GM12892 (cell line): ENCODE measurements at regions not wholly inside any gene's neighbourhood (a gene's known extent, or its start where the extent isn't known, plus 50 kb on each side); places are given as distances from the start of the nearest gene placed in this dataset.
"Not testable (repeated sequence)": the region's sequence is repeated elsewhere in the genome, so short reads cannot be mapped to it uniquely, and the experiment has no call there.

Experiments used
- DNase-seq: peaks from one replicate; pipeline ENCODE4 v3.0.0; 2011; ENCODE audit not compliant: insufficient read length
- FAIRE-seq: peaks from 2 replicates; lab custom pipeline; 2011; peaks lifted over from hg19 to GRCh38; lab: Jason Lieb, UNC
- POLR2A ChIP-seq: IDR thresholded peaks from 2 replicates; pipeline ENCODE4 v1.6.1; 2011; ENCODE audit warnings: low read depth, low read length, control low read depth
- POLR2AphosphoS5 ChIP-seq: IDR thresholded peaks from 2 replicates; pipeline ENCODE4 v1.6.1; 2011; ENCODE audit warnings: low read depth, low read length, control low read depth
- TAF1 ChIP-seq: IDR thresholded peaks from 2 replicates; pipeline ENCODE4 v1.6.1; 2011; ENCODE audit warnings: low read depth, mild to moderate bottlenecking, control low read depth, low read length, borderline replicate concordance

GRCh38 chr2:89845532-89845931 is 1154.1 kb downstream of the RPIA start:
- no peak for DNase-seq
- FAIRE-seq: no peak
- TF ChIP-seq POLR2A (no peak), TAF1 (no peak), POLR2AphosphoS5 (no peak)

DNA sequence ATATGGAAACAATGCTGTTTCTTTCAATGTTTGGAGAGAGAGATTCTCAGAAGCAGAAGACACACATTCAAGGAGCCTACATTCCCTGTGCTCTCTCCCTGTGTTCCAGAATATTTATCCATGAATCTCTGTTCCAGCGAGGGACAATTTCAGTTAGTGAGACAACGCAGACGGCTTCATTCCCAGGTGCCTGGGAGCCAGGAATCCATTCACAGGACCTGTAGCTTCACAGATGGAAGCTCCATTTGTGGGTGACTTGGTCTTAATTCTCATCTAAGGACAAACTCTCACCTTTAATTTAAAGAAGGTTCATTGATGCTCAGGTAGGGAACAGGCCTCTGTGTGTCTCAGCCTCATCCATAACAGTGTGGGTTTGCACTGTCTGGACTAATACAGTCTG is 1156.6 kb downstream of the RPIA start:
- no peak for DNase-seq
- TF ChIP-seq POLR2AphosphoS5 (no peak), TAF1 (no peak), POLR2A (no peak)
- no peak for FAIRE-seq

DNA sequence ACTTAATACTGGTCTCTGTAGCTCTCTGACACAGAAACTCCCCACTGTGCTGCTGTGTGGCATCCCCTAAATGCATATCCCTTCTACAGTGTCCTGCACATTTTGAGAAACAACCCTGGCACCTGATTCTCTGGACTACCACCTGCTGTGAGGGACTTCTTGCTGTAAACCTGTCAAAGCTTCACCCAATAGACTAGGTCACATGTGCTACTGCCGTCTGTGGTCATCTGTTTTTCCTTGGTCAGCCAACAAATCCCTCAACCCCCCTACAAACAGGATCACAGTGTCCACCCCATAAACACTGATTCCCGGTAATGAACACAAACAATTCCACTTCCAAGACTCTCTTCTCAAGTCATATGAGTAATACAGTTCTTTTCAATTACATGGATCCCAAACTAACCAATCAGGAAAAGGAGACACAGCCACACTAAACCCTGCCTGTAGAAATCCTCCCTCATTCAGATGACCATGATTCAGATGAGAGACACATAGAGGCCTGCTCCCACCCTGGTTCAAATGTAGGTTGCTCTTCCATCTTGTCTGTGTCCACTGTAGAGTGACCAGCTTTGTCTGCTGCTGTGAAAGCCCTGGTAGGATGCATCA is 1157.4 kb downstream of the RPIA start:
- DNase-seq (no peak), FAIRE-seq (no peak)
- no peak for TF ChIP-seq POLR2A
- TF ChIP-seq POLR2AphosphoS5: no peak
- no peak for TF ChIP-seq TAF1

DNA sequence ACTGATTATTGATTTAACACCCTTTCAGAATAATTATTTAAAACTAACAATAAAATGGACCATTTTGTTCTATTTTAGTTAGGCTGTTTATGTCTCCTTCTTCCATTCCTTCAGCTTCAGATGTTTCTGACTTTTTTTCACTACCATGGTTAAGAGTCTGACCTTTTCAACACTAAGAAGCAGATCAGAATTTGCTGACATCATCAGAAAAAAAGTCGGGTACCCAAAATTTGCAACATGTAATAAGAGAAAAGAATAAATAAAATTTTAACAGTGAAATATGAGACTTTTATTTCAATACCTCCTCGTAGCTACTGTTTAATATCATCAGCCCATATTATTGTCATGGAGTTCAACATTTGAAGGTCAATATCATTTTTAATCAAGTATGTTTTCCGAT is 1158.3 kb downstream of the RPIA start:
- no peak for TF ChIP-seq POLR2A
- no peak for TF ChIP-seq POLR2AphosphoS5
- TF ChIP-seq TAF1: no peak
- DNase-seq (no peak), FAIRE-seq (no peak)

GRCh38 chr2:89850481-89850880 is 1159.0 kb downstream of the RPIA start:
- TF ChIP-seq POLR2AphosphoS5: no peak
- no peak for TF ChIP-seq TAF1
- no peak for TF ChIP-seq POLR2A
- no peak for DNase-seq
- no peak for FAIRE-seq

GRCh38 chr2:89850881-89851582 is 1159.6 kb downstream of the RPIA start:
- DNase-seq: no peak
- TF ChIP-seq POLR2A (no peak), TAF1 (no peak), POLR2AphosphoS5 (no peak)
- no peak for FAIRE-seq

- no peak for TF ChIP-seq POLR2AphosphoS5
- no peak for TF ChIP-seq POLR2A
- TF ChIP-seq TAF1: no peak
- FAIRE-seq: no peak
- DNase-seq: no peak
These were observed 1160.1 kb downstream of the RPIA start for GRCh38 chr2:89851583-89851905.

DNA sequence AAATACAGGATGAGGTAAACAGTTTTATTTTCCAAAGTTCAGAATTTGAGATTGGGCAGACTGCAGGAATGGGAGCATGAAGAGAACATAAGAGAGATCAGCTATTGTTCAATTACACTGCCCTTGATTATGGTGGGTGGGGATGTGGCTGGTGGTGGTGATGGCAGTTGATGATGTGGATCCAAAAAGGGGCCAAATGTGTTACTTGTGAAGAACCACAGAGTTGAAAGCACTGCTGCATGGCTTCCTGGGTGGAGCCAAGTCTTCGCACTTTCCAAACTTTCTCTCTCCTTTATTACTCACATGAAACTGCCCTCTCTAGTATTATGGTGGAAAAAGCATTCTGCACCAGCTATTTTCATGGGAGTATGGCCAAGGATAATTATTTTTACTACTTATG is 1162.0 kb downstream of the RPIA start:
- FAIRE-seq, DNase-seq: not testable (repeated sequence)

- peak; percentile 87 for FAIRE-seq
- not testable (repeated sequence) for DNase-seq
These were observed 1164.3 kb downstream of the RPIA start for GRCh38 chr2:89855752-89856151.

DNA sequence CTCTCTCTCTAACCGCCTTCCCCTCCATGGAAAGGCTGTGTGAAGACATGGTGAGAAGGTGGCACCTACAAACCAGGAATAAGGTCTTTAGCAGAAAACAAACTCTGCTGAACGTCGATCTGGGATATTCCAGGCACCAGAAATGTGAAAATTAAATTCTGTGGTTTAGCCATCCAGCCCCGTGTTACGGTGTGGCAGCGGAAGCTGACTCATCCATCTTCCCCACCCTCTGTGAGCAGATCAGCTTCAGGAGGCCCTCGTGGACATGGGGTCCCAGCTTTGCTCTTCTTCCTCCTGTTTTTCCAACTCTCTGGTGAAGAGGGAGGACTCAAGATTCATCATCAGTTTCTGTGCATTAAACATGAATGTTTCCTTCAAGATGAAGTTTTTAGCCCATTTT is 1164.8 kb downstream of the RPIA start:
- FAIRE-seq, DNase-seq: not testable (repeated sequence)

DNA sequence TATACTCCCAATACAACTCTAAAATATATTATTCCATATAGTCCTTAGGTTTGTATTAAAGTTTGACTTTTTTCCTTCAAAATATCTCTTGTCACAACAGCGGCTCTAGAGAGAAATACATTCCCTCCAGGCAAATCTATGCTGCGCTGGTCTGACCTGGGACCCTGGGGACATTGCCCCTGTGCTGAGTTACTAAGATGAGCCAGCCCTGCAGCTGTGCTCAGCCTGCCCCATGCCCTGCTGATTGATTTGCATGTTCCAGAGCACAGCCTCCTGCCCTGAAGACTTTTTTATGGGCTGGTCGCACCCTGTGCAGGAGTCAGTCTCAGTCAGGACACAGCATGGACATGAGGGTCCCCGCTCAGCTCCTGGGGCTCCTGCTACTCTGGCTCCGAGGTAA is 1170.7 kb downstream of the RPIA start:
- not testable (repeated sequence) for FAIRE-seq, DNase-seq

DNA sequence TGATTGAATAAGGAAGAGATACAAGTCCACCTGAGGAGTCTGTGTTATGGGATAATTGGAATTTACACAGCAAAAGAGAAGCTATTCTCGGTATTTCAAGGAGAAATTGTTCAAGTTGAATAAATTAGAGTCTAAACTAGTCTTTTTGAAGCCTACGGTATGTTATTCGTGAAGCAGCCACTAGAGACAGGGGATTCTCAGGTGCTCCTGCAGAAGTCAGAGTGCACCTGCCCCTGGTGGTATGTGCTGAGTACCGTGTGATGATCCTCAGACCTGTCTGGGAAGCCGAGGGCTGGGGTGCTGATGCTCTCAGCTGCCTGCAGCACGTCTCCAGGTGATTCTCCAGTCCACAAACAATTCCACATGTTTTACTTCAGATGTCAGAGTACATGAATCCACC is 1171.7 kb downstream of the RPIA start:
- FAIRE-seq, DNase-seq: not testable (repeated sequence)

GRCh38 chr2:89874810-89875595 is 1183.5 kb downstream of the RPIA start:
- not testable (repeated sequence) for FAIRE-seq, DNase-seq

GRCh38 chr2:89876445-89876844 is 1185.0 kb downstream of the RPIA start:
- DNase-seq: not testable (repeated sequence)
- FAIRE-seq: peak; percentile 44

GRCh38 chr2:89876878-89877277 is 1185.4 kb downstream of the RPIA start:
- not testable (repeated sequence) for DNase-seq
- FAIRE-seq: peak; percentile 17

DNA sequence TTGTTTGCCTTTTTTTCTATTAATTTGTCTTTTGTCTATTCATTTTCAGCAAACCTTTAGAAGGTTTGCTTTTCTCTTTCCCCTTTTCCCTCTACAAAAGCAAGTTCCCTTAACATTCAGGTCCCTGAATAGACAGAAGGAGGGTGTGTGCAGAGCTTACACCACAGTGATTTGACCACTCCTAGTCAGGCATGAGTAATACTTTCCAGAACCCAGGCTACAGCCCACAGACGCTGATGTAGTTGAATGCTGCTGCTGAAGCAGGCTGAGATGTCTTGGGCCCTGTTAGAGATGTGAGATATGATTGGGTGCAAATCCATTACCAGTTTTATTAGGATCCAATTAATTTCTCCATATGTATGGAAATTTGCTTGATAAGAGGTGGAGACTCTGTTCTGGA is 1191.4 kb downstream of the RPIA start:
- FAIRE-seq: peak; percentile 74
- not testable (repeated sequence) for DNase-seq

DNA sequence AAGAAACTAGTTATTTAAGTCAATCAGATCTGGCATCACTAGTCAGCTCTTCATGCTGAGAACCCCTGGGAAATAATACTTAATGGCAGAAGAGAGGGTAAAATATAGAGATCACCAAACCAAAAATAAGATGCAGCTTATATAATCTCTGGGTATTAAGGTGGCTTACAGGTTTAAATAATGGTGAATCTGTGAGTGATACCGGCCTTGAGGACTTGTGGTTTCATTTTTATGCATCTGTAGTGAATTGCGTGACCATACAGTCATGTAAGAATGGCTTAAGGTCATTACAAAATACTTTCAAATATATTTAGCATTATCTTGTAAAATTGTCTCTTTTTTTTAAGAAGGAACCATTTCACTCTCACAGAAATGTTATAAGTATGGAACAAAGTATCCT is 1192.2 kb downstream of the RPIA start:
- peak; percentile 40 for FAIRE-seq
- not testable (repeated sequence) for DNase-seq

- FAIRE-seq: peak; percentile 73
- not testable (repeated sequence) for DNase-seq
These were observed 1193.6 kb downstream of the RPIA start for GRCh38 chr2:89885071-89885470.

GRCh38 chr2:89888693-89889092 is 1197.2 kb downstream of the RPIA start:
- DNase-seq, FAIRE-seq: not testable (repeated sequence)
